Immature natural killer cell (primary cell): ENCODE measurements at regions not wholly inside any gene's neighbourhood (a gene's known extent, or its start where the extent isn't known, plus 50 kb on each side); places are given as distances from the start of the nearest gene placed in this dataset.

ENCODE experiments used
- DNase-seq, 3 donors: peaks; one replicate each; pipeline ENCODE4 v3.0.0; 2022; ENCODE audit warnings: mixed read lengths in 1 of 3
- H3K27ac Mint-ChIP-seq, 6 donors: one replicate each; pipeline ENCODE4 v1.8.0; 2020; ENCODE audit warnings: mixed read lengths in 6 of 6, mild to moderate bottlenecking in 5 of 6, inconsistent platforms in 4 of 6, moderate library complexity in 3 of 6
- H3K27me3 Mint-ChIP-seq, 3 donors: one replicate each; pipeline ENCODE4 v1.8.0; 2020 to 2021; ENCODE audit warnings: low read depth in 3 of 3, mild to moderate bottlenecking in 3 of 3, mixed read lengths in 3 of 3, moderate library complexity in 3 of 3, inconsistent platforms in 1 of 3
- H3K36me3 Mint-ChIP-seq, 3 donors: one replicate each; pipeline ENCODE4 v1.8.0; 2020; ENCODE audit warnings: mixed read lengths in 3 of 3, inconsistent platforms in 2 of 3, mild to moderate bottlenecking in 2 of 3
- H3K4me1 Mint-ChIP-seq, 2 donors: one replicate each; pipeline ENCODE4 v1.8.0; 2020; ENCODE audit warnings: inconsistent platforms in 2 of 2, mild to moderate bottlenecking in 2 of 2, mixed read lengths in 2 of 2, moderate library complexity in 1 of 2
- H3K4me3 Mint-ChIP-seq, 5 donors: one replicate each; pipeline ENCODE4 v1.8.0; 2020; ENCODE audit warnings: mild to moderate bottlenecking in 5 of 5, mixed read lengths in 5 of 5, inconsistent platforms in 3 of 5, moderate library complexity in 3 of 5
- H3K9me3 Mint-ChIP-seq, 6 donors: one replicate each; pipeline ENCODE4 v1.8.0; 2020; ENCODE audit warnings: mild to moderate bottlenecking in 6 of 6, mixed read lengths in 6 of 6, inconsistent platforms in 4 of 6, moderate library complexity in 3 of 6

DNA sequence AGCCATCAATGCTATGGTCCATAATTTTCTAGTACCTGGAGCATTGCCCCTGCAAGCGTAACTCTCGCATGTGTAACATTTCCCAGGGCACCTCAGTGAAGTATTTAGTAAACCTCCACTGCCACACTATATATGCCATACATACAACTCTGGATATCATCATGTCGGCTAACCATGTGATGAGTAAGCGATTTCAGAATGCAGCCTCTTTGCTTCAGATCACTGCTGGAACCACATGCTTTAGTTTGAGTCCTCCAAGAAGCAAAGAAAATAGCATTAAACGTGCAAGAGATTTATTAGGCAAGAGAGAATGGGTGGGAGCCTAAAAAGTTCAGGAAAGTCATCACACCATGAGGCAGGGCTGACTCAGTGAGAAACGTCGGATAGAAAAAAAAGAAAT is 635.6 kb upstream of the SLITRK5 start:
- DNase-seq = no peak
- Mint-ChIP-seq H3K4me1 (no peaks in the 10 kb centered on the region), H3K4me3 (no peak overlapping the region), H3K36me3 (no peaks in the 10 kb centered on the region), H3K9me3 (peaks cover 0 to 28% (median 18%) of the 10 kb centered on the region in 6 donors), H3K27ac (no peak overlapping the region), H3K27me3 (peaks cover 0 to 4% (median 0%) of the 10 kb centered on the region in 3 donors)

- Mint-ChIP-seq H3K36me3 (peaks cover 0 to 3% (median 0%) of the 10 kb centered on the region in 3 donors), H3K4me3 (no peak overlapping the region), H3K27me3 (peaks cover 0 to 4% (median 0%) of the 10 kb centered on the region in 3 donors), H3K4me1 (no peaks in the 10 kb centered on the region), H3K9me3 (peaks cover 4 to 61% (median 24%) of the 10 kb centered on the region in 6 donors), H3K27ac (no peak overlapping the region)
- no peak for DNase-seq
These were observed 628.2 kb upstream of the SLITRK5 start for GRCh38 chr13:87042946-87043345.

DNA sequence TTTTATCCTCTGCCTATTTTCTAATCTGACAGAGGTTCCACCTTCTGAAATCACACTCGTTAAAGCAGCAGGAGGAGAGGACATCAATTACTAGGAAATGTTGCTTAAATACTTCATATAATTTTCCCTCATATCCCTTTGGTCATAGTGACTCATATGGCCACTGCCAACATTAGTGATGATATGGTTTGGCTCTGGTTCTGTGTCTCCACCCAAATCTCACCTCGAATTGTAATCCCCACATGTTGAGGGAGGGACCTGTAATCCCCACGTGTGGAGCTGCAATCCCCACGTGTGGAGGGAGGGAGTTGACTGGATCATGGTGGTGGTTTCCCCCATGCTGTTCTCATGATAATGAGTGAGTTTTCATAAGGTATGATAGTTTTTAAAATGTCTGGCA is 618.4 kb upstream of the SLITRK5 start:
- no peak overlapping the region for H3K4me3 Mint-ChIP-seq
- no peaks in the 10 kb centered on the region for H3K4me1 Mint-ChIP-seq
- no peak overlapping the region for H3K27ac Mint-ChIP-seq
- H3K27me3 Mint-ChIP-seq = no peaks in the 10 kb centered on the region
- DNase-seq = no peak
- H3K36me3 Mint-ChIP-seq = no peaks in the 10 kb centered on the region
- H3K9me3 Mint-ChIP-seq = peaks cover 2 to 20% (median 8%) of the 10 kb centered on the region in 6 donors

GRCh38 chr13:87057807-87058520 is 613.2 kb upstream of the SLITRK5 start:
- Mint-ChIP-seq H3K4me1 (no peaks in the 10 kb centered on the region), H3K4me3 (no peak overlapping the region), H3K36me3 (no peaks in the 10 kb centered on the region), H3K9me3 (peaks cover 0 to 15% (median 5%) of the 10 kb centered on the region in 6 donors), H3K27me3 (no peaks in the 10 kb centered on the region), H3K27ac (no peak overlapping the region)
- DNase-seq = no peak

DNA sequence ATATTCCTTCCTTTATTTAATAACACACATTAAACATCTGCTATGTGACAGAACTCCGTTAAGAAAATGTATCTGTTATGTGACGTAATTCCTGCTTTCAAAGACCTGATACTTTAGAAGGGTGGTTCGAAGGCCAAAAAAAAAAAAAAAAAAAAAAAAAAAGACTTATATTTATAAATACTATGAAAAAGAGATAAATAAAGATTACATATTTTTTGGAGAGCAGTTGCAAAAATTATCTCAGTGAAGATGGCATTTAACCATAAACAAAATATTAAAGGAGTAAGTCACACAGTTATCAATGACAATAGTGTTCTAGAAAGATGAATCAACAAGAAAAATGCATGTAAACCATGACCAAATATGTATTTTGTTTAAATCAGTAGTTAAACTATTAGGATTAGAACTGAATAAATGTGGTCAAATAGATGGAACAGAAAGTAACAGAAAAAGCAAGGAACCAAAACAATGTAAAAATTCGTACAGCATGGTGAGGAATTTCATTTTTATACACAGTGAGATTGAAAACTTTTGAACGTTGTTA is 612.3 kb upstream of the SLITRK5 start:
- Mint-ChIP-seq H3K36me3 (no peaks in the 10 kb centered on the region), H3K27me3 (no peaks in the 10 kb centered on the region), H3K27ac (no peak overlapping the region), H3K4me1 (no peaks in the 10 kb centered on the region), H3K4me3 (no peak overlapping the region), H3K9me3 (peaks cover 0 to 11% (median 6%) of the 10 kb centered on the region in 6 donors)
- no peak for DNase-seq

DNA sequence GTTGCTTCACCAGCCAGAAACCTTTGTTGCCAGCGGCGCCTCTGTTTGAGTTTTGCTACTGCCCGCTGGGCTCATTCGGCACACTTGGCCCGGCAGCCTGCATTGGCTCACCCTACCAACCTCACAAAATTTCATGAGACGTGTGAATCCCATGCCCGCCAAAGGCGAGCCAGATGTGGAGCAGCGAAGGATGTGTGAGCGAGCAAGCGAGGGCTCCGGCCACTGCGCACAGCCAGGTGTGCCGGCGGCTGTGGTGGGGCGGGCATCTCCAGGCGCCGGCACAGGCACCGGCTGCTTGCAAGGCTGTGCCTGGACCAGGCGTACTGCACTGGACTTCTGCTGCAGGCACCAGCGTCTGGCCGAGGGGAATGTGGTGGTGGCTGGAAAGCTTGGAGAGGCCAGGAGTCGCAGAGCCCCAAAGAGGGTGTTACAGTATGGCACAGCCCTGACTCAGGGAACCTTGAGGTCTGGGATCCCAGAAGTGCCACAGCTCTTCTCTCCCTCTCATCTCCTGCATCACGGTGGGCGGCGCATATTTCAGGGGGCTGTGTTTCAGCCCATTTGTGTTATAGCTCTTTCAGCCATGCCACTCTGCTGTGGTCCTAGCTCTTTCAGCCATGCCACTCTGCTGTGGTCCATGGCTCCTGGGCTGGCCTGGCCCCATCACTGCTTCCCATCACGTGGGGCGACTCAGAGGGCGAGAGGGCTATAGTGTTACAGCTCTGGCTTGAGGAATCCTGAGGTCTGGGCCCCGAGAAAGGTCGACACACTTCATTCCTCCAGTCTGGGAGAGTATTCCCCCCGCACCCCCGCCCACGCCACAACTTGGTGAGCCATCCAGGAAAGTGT is 592.0 kb upstream of the SLITRK5 start:
- no peaks in the 10 kb centered on the region for H3K4me1 Mint-ChIP-seq
- no peaks in the 10 kb centered on the region for H3K27me3 Mint-ChIP-seq
- H3K9me3 Mint-ChIP-seq = peaks cover 2 to 21% (median 15%) of the 10 kb centered on the region in 6 donors
- H3K4me3 Mint-ChIP-seq = no peak overlapping the region
- no peak overlapping the region for H3K27ac Mint-ChIP-seq
- DNase-seq = no peak
- no peaks in the 10 kb centered on the region for H3K36me3 Mint-ChIP-seq

GRCh38 chr13:87080100-87080779 is 590.9 kb upstream of the SLITRK5 start:
- no peaks in the 10 kb centered on the region for H3K27me3 Mint-ChIP-seq
- DNase-seq = no peak

DNA sequence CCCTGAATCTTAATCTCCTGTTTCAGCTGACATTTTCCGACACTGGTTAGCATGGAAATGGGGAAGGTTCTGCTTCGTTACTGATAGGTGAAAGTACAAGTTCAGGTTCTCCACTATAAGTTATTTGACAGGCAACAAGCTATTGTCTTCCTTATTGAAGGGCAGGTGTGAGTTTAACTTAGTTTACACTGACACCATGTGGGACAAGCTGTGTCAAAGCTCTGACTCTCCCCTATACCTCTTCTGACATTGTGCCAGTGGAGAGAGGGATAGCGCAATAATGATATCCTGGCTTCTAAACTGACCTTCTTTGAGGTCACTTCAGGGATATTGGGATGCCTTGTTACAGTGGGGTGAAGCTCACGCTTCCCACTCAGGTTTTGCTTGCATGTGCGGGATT is 587.0 kb upstream of the SLITRK5 start:
- peaks cover 2 to 21% (median 15%) of the 10 kb centered on the region in 6 donors for H3K9me3 Mint-ChIP-seq
- no peak for DNase-seq
- H3K4me1 Mint-ChIP-seq = no peaks in the 10 kb centered on the region
- no peak overlapping the region for H3K27ac Mint-ChIP-seq
- no peaks in the 10 kb centered on the region for H3K36me3 Mint-ChIP-seq
- no peaks in the 10 kb centered on the region for H3K27me3 Mint-ChIP-seq
- H3K4me3 Mint-ChIP-seq = no peak overlapping the region

More at GRCh38 chr13:87080100-87080779, 590.9 kb upstream of the SLITRK5 start:
- H3K9me3 Mint-ChIP-seq = peaks cover 2 to 21% (median 15%) of the 10 kb centered on the region in 6 donors
- no peak overlapping the region for H3K27ac Mint-ChIP-seq
- H3K4me3 Mint-ChIP-seq = no peak overlapping the region
- H3K36me3 Mint-ChIP-seq = no peaks in the 10 kb centered on the region
- no peaks in the 10 kb centered on the region for H3K4me1 Mint-ChIP-seq

GRCh38 chr13:87087741-87088140 is 583.4 kb upstream of the SLITRK5 start:
- H3K27me3 Mint-ChIP-seq = no peaks in the 10 kb centered on the region
- no peaks in the 10 kb centered on the region for H3K4me1 Mint-ChIP-seq
- H3K27ac Mint-ChIP-seq = no peak overlapping the region
- DNase-seq = no peak
- no peak overlapping the region for H3K4me3 Mint-ChIP-seq
- peaks cover 2 to 22% (median 7%) of the 10 kb centered on the region in 6 donors for H3K9me3 Mint-ChIP-seq
- H3K36me3 Mint-ChIP-seq = no peaks in the 10 kb centered on the region

- no peak overlapping the region for H3K27ac Mint-ChIP-seq
- no peaks in the 10 kb centered on the region for H3K4me1 Mint-ChIP-seq
- H3K9me3 Mint-ChIP-seq = peaks cover 0 to 12% (median 5%) of the 10 kb centered on the region in 6 donors
- DNase-seq = no peak
- no peak overlapping the region for H3K4me3 Mint-ChIP-seq
- no peaks in the 10 kb centered on the region for H3K27me3 Mint-ChIP-seq
- no peaks in the 10 kb centered on the region for H3K36me3 Mint-ChIP-seq
These were observed 581.8 kb upstream of the SLITRK5 start for GRCh38 chr13:87089391-87089790.

GRCh38 chr13:87093399-87093798 is 577.8 kb upstream of the SLITRK5 start:
- peaks cover 0 to 7% (median 3%) of the 10 kb centered on the region in 6 donors for H3K9me3 Mint-ChIP-seq
- H3K27ac Mint-ChIP-seq = no peak overlapping the region
- no peaks in the 10 kb centered on the region for H3K27me3 Mint-ChIP-seq
- no peak overlapping the region for H3K4me3 Mint-ChIP-seq
- no peak for DNase-seq
- H3K36me3 Mint-ChIP-seq = no peaks in the 10 kb centered on the region
- H3K4me1 Mint-ChIP-seq = no peaks in the 10 kb centered on the region

- no peaks in the 10 kb centered on the region for H3K27me3 Mint-ChIP-seq
- peaks cover 0 to 5% (median 3%) of the 10 kb centered on the region in 6 donors for H3K9me3 Mint-ChIP-seq
- H3K36me3 Mint-ChIP-seq = no peaks in the 10 kb centered on the region
- no peak for DNase-seq
- no peak overlapping the region for H3K27ac Mint-ChIP-seq
- no peak overlapping the region for H3K4me3 Mint-ChIP-seq
- no peaks in the 10 kb centered on the region for H3K4me1 Mint-ChIP-seq
These were observed 576.5 kb upstream of the SLITRK5 start for GRCh38 chr13:87094646-87095045.

GRCh38 chr13:87100431-87100830 is 570.7 kb upstream of the SLITRK5 start:
- Mint-ChIP-seq H3K27ac (no peak overlapping the region), H3K4me1 (no peaks in the 10 kb centered on the region), H3K27me3 (peaks cover 0 to 1% (median 0%) of the 10 kb centered on the region in 3 donors), H3K36me3 (no peaks in the 10 kb centered on the region), H3K9me3 (peaks cover 4 to 17% (median 5%) of the 10 kb centered on the region in 6 donors), H3K4me3 (no peak overlapping the region)
- DNase-seq = no peak
